ENCODE measurements at regions not wholly inside any gene's neighbourhood (a gene's known extent, or its start where the extent isn't known, plus 50 kb on each side); places are given as distances from the start of the nearest gene placed in this dataset.
A peak's percentile ranks its signal among the peaks of the same experiment; 100 is the strongest.
"Not testable (repeated sequence)": the region's sequence is repeated elsewhere in the genome, so short reads cannot be mapped to it uniquely, and the experiment has no call there.

DNA sequence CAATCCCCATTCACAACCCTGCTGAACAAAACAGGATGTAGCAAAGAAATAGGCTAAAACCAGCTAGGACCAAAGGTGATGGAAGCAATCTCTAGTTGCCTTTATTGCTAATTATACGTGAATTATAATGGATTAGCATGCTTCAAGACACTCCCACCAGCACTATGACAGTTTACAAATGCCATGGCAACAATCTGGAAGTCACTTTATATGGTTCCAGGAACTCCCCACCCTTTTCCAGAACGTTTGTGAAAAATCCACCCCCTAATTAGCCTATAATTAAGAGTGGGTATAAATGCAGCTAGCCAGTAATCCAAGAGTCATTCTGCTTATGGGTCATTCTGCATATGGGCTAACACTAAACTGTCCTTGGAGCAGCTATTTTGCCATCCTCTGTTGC, 328.7 kb downstream of the FLRT2 start:
- no peak overlapping the region for H3K4me3 ChIP-seq
- H3K36me3 ChIP-seq = no peaks in the 10 kb centered on the region
- no peaks in the 10 kb centered on the region for H3K9me3 ChIP-seq
- TF ChIP-seq, protein P1, sequence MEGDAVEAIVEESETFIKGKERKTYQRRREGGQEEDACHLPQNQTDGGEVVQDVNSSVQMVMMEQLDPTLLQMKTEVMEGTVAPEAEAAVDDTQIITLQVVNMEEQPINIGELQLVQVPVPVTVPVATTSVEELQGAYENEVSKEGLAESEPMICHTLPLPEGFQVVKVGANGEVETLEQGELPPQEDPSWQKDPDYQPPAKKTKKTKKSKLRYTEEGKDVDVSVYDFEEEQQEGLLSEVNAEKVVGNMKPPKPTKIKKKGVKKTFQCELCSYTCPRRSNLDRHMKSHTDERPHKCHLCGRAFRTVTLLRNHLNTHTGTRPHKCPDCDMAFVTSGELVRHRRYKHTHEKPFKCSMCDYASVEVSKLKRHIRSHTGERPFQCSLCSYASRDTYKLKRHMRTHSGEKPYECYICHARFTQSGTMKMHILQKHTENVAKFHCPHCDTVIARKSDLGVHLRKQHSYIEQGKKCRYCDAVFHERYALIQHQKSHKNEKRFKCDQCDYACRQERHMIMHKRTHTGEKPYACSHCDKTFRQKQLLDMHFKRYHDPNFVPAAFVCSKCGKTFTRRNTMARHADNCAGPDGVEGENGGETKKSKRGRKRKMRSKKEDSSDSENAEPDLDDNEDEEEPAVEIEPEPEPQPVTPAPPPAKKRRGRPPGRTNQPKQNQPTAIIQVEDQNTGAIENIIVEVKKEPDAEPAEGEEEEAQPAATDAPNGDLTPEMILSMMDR (IDR thresholded peaks at IDR 0.05) = no peak
- no peak for TF ChIP-seq POLR2A (IDR thresholded peaks at IDR 0.05)
- DNase-seq (ENCODE audit: low spot score in 2 of 2) = no peak
- H3K4me1 ChIP-seq = no peaks in the 10 kb centered on the region
- 60 to 66% methylated on average over 2 of the region's 2 CpGs for WGBS, 2 donors
- H3K27me3 ChIP-seq = no peaks in the 10 kb centered on the region
- no peak overlapping the region for H3K27ac ChIP-seq

DNA sequence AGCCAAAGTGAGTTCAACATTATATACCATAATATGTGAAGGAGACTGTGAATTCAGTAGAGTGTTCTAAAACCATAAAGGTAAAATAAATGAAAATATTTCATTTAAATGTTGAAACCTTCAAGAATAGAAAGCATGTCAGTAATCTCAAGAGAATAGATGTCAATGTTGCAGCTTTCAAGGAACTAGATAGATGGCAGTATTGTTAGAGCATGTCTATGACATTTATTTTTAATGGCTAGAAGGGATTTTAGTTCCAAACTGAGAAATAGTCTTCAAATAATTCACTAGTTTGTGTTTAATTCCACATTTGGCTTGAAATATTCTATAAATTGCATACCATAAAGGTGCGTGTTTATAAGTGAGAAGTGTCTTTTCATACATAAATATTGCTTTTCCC, 326.5 kb downstream of the FLRT2 start:
- H3K4me1 ChIP-seq = no peaks in the 10 kb centered on the region
- no peak for DNase-seq (ENCODE audit: low spot score in 2 of 2)
- H3K9me3 ChIP-seq = no peaks in the 10 kb centered on the region
- TF ChIP-seq, protein P1 (IDR thresholded peaks at IDR 0.05) = peak in 1 of 5 experiments; percentile 9
- TF ChIP-seq POLR2A (IDR thresholded peaks at IDR 0.05) = no peak
- 75 to 79% methylated on average over 1 of the region's 1 CpG for WGBS, 2 donors
- no peak overlapping the region for H3K27ac ChIP-seq
- H3K36me3 ChIP-seq = no peaks in the 10 kb centered on the region
- H3K4me3 ChIP-seq = no peak overlapping the region
- no peaks in the 10 kb centered on the region for H3K27me3 ChIP-seq

DNA sequence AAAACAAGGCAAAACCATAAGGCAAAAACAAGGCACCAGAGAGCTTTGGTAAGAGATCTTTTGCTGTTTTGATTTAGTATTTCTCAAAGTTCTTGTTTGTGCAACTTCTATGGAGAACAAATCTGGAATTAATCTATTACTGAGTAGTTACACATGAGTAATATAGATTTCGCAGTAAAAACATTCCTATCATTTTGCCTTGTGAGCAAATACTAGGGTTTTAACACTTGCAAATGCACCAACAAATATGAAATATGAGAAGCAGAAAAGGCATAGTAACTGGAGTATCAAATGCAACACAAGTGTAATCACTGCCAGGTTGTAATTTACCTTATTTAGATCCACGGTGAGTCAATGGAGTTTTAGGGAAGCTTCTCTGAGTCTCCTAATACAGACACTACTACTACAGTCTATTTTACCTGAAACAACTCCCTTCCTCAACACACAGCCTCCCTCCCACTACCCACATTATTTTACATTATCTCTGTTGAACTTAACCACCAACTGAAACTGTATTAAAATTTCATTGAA, 324.1 kb downstream of the FLRT2 start:
- no peak overlapping the region for H3K4me3 ChIP-seq
- H3K27ac ChIP-seq = no peak overlapping the region
- H3K27me3 ChIP-seq = no peaks in the 10 kb centered on the region
- no peaks in the 10 kb centered on the region for H3K36me3 ChIP-seq
- no peaks in the 10 kb centered on the region for H3K4me1 ChIP-seq
- DNase-seq (ENCODE audit: low spot score in 2 of 2) = no peak
- no peaks in the 10 kb centered on the region for H3K9me3 ChIP-seq
- WGBS, 2 donors = 68 to 79% methylated on average over 2 of the region's 2 CpGs
- TF ChIP-seq, protein P1 (IDR thresholded peaks at IDR 0.05) = no peak
- TF ChIP-seq EP300 (IDR thresholded peaks at IDR 0.05) = no peak
- no peak for TF ChIP-seq POLR2A (IDR thresholded peaks at IDR 0.05)

DNA sequence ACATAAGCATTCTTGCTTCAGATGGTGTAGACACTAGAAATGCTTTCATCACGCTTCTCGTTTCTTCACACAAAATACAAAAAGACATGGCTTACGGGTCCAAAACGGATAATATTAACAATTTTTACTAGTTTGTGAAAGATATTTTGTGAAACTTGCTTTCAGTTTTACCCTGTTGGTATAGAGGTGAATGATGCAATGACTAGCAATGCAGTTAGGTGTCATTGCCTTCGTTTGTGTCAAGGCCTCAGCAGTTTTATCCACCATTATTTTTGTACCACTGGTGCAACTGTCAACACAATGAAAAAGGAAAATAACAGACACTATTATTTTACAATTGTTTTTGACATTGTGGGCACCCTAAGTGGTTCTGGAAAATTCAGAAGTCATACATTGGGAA, 323.0 kb downstream of the FLRT2 start:
- DNase-seq (ENCODE audit: low spot score in 2 of 2) = no peak
- Histone ChIP-seq H3K4me1 (no peaks in the 10 kb centered on the region), H3K4me3 (no peak overlapping the region), H3K9me3 (no peaks in the 10 kb centered on the region), H3K36me3 (no peaks in the 10 kb centered on the region), H3K27me3 (no peaks in the 10 kb centered on the region), H3K27ac (no peak overlapping the region)
- TF ChIP-seq, protein P1 (IDR thresholded peaks at IDR 0.05) = no peak
- no peak for TF ChIP-seq POLR2A (IDR thresholded peaks at IDR 0.05)
- TF ChIP-seq EP300 (IDR thresholded peaks at IDR 0.05) = no peak
- 93% methylated on average over 5 of the region's 5 CpGs for WGBS, 2 donors

DNA sequence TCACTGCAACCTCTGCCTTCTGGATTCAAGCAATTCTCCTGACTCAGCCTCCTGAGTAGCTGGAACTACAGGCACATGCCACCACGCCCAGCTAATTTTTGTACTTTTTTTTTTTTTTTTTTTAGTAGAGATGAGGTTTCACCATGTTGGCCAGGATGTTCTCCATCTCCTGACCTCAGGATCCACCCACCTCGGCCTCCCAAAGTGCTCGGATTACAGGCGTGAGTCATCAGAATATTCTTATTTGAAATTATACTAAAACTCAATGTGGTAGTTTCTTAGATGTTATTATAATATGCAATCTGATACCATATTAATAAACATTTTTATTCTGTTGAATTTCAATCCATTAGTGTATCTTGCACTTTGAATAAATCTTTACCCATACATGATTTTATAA, 322.2 kb downstream of the FLRT2 start:
- not testable (repeated sequence) for H3K27ac ChIP-seq, H3K9me3 ChIP-seq, H3K36me3 ChIP-seq, H3K4me3 ChIP-seq, H3K4me1 ChIP-seq, H3K27me3 ChIP-seq
- peak in 1 of 2 donors; percentile 16 for DNase-seq (ENCODE audit: low spot score in 2 of 2)
- 73 to 79% methylated on average over 4 of the region's 4 CpGs for WGBS, 2 donors

DNA sequence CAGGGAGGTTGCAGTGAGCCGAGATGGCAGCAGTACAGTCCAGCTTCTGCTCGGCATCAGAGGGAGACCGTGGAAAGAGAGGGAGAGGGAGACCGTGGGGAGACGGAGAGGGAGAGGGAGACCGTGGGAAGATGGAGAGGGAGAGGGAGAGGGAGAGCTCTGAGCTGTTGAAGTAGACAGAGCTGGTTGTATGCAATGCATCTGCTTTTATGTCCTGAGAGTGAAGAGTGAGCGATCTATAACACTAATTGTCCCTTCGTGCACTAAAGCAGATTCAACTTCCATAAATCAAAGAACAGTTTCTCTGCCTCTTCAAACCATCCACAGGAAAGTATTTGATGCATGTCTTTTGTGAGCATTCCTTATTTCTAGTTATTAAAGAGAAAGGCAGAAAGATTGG, 300.6 kb downstream of the FLRT2 start:
- not testable (repeated sequence) for H3K27me3 ChIP-seq; DNase-seq (ENCODE audit: low spot score in 2 of 2); H3K27ac ChIP-seq; H3K36me3 ChIP-seq; H3K9me3 ChIP-seq; H3K4me3 ChIP-seq; H3K4me1 ChIP-seq
- 62 to 81% methylated on average over 8 of the region's 8 CpGs for WGBS, 2 donors

DNA sequence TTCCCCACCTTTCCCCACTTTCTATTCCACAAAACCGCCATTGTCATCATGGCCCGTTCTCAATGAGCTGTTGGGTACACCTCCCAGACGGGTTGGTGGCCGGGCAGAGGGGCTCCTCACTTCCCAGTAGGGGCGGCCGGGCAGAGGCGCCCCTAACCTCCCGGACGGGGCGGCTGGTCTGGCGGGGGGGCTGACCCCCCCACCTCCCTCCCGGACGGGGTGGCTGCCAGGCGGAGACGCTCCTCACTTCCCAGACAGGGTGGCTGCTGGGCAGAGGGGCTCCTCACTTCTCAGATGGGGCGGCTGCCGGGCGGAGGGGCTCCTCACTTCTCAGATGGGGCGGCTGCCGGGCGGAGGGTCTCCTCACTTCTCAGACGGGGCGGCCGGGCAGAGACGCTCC, 299.7 kb downstream of the FLRT2 start:
- H3K4me3 ChIP-seq; H3K9me3 ChIP-seq; H3K27me3 ChIP-seq; H3K27ac ChIP-seq; DNase-seq (ENCODE audit: low spot score in 2 of 2); H3K36me3 ChIP-seq; H3K4me1 ChIP-seq: not testable (repeated sequence)
- 99% methylated on average over 15 to 16 of the region's 25 CpGs for WGBS, 2 donors
